HG03108 (cell line): ENCODE measurements at regions not wholly inside any gene's neighbourhood (a gene's known extent, or its start where the extent isn't known, plus 50 kb on each side); places are given as distances from the start of the nearest gene placed in this dataset.

Source experiments
- ATAC-seq: cut with Tn5 transposase; IDR thresholded peaks from one replicate; pipeline ENCODE4 v1.9.1; 2021; ENCODE audit warnings: moderate library complexity; ENCODE audit not compliant: unreplicated experiment

DNA sequence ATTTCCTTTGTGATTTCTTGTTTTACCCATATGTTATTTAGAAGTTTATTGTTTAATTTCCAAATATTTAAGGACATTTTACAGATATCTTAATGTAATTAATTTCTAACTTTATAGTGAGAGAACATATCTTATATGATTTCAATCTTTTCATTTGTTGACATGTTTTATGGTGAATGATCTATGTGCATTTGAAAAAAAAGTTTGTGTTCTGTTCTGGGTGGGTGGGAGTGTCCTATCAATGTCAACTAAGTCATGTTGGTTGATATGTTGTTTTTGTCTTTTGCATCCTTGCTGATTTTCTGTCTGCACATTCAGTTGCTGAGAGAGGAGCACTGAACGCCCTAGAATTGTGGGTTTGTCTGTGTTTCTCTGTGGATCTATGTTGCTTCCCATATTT is 50.3 kb upstream of the CBFA2T3 start:
- no peak for ATAC-seq

- ATAC-seq: peak; percentile 67
Observed at GRCh38 chr16:89031715-89032659, 55.0 kb upstream of the CBFA2T3 start.

DNA sequence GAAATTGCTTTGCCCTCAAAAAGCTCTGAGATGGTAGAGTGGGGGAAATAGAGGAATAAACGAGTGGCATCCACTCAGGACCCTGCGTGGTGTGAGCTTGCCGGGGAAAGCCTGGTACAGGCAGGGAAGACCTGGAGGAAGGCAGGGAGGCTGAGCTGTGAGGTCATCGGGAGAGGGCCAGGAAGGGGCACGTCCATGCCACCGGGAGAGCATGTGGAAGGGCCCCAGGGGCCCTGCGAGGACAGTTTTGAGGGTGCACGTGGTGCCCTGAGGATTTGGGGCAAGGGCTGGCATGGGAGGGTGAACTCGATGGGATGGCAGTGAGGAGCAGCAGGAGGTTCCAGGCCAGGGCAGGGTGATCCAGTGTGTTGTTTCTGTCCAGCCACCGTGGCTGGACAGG is 56.3 kb upstream of the CBFA2T3 start:
- no peak for ATAC-seq

- no peak for ATAC-seq
Observed at GRCh38 chr16:89033796-89034572, 57.0 kb upstream of the CBFA2T3 start.

- ATAC-seq: no peak
Observed at GRCh38 chr16:89034573-89034961, 57.6 kb upstream of the CBFA2T3 start.

DNA sequence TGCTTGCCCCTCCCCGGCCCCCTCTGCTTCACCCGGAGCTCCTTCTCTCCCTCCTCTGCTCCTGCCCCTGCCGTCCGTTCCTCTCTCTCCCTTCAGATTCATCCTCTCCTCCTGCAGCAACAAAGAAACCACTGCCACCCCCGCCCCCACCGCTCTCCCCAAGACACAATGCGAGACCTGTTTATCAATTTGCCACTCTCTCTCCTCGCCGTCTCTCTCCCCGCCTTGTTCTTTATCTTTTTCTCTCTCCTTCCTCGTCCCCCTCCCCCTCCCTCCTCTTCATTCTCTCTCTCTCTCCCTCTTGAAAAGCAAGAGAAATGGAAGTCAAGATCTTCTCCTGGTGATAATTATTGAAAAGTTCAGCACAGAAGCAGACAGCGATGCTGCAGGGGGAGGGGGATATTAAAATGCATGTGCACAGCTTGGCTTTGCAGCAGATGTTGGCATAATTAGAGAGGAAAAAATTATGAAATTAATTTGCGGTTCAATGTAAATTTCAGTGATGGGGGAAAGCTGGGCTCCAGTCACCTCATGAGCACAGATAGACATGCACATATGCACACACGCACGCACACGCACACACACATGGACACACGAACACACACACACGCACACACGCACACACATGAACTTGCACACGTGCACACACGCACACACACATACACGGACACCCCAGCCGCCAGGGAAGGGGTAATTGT is 58.1 kb upstream of the CBFA2T3 start:
- no peak for ATAC-seq

DNA sequence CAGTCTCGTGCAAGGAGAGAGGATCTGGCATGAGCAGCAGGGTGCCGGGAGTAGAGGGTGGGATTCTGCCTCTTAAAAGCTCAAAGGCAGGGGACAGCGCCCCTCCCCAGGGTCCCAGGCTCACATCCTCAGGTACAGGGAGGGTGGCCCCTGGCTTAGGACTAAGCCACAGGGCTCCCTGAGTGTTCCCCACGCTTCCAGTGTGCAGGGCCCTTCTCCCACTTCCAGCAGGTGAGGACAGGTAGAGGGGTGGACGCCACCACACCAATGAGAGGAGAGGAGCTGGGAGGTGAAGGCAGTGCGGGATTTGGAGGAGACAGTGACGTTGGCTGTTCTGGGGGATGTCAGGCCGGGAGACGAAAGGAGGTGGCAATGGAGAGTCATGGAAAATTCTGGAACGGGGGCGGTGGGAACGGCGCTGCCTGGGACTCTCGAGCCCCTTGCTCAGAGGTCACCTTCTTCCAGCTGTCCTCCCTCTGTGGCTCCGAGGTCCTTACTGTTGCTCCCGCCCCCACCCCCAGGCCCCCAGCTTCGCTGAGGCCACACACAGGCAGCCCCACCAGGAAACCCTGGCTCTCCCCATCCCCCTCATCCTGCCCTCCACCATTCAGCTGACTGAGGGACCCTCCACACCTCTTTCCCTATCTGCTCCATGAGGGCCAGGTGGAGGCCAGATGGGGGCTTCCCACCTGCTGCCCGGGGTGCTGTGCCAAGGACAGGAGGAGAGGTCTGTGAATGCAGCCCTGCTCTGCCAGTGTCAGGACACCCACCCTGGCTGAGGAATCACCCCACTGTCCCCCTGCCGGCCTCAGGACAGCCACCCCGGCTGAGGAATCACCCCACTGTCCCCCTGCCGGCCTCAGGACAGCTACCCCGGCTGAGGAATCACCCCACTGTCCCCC is 57.7 kb upstream of the ACSF3 start:
- no peak for ATAC-seq

DNA sequence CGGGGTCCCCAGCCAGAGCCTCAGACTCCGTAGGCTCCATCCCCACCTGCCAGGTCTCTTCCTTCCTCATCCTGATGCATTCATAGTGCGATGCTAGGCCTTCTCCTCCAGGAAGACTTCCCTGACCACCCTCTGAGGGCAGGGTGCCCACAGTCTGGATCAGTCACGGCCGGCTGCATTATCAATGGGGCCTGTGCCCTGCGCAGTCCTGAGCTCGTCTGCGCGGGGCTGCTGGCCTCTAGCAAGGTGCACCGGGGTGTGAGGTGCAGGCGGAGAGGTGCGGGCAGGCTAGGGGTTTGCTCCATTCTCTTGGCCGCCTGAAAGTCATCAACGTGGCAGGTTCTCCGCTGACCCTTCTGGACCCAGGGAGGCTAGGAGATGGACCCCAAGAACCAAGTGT is 56.9 kb upstream of the ACSF3 start:
- no peak for ATAC-seq

DNA sequence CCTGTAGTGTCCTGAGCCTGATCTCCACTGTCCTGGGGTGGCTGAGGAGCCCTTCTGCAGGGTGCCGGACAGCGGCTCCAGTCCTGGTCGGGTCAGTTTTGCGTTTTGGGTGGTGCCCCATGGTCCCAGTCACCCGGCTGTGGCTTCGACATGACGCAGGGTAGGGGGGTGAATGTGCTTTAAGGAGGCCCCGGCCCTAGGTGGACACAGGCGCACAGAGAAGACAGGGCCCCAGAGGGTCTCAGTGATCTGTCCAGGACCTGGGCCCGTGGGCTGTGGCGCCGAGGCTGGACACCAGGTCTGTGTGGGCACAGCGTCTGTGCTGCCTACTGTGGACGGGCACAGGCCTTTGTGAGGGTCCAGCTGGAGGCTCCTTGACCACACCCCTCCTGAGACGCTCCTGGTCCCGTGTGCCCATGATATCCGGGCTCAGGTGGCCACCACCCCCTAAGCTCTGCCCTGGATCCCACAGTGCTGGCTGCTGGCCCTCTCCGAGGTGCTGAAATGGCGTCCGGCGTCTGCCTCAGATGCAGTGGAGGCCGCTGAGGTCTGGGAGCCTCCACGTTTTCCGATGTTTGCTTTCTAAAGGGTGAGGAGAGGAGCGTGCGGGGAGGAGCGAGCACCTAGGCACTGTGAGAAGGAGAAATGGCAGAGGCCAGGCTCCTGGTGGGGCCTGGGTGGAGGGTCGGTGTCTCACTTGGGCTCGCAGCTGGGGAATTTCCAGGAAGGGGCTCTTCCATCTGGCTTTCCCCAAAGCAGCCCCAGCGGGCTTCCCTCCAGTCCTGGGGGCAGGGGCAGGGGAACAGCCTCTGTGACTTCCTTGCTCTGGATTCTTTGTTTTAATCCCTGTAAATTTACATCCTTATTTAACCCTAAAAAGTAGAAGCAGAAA is 56.1 kb upstream of the ACSF3 start:
- no peak for ATAC-seq

DNA sequence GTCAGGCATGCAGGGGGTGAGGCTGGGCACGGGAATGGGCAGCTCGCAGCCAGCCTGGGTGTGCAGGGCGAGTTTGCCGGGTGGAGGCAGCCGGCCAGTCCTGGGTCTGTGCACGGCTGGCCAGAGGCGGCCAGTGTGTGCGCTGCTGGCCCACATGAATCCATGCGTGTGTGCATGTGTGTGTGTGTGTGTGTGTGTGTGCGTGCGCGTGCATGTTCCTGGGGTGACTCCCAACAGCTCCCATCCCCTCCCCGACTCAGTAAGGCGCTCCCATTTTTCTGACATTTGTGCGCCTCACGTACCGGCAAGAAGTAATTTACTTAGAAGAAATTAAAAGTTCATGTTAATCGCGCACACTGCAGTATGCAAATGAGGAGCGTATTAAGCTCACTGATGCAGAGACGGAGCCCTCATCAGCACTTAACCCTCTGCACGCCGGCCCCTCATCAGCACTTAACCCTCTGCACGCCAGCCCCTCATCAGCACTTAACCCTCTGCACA is 55.4 kb upstream of the ACSF3 start:
- no peak for ATAC-seq

DNA sequence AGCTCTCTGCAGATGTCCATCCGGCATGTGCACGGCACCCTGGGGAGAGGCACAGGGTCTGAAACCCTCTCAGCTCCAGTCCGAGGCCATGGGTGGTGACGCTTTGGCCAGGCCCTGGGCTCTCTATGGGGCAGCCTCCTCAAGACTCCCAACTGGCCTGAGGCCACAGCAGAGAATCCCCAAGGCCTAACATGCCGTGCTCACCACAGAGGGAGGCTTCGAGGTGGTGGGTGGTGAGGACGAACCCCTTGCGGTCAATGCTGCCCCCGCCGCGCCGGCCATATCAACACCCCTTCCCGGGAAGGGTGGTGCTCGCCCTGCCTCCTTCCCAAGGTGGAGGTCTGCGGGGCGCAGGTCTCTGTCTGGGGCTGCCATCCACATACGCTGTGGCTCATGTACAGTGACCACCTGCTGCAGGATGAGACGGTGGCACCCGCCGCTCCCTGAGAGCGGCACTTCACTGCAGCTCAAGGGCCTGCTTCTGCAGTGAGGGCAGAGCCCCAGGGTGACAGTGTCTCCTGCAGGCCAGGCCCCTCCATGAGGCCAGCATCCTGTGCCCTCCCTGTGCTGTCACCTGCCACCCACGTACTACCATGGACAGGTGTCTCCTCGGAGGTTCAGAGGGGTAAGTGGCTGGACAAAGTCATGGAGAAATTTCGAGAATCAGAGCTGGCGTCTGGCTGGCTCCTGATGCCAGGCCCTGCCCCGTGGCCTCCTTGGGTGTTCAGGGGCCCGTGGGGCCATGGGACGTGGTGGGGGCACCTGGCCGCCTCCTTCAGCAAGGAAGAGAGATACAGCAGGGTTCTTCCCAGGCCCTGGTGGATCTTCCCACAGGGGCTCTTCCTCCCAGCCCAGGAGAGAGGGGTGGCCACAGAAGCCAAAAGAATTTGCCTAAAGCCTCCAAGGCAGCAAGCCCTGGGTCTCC is 54.6 kb upstream of the ACSF3 start:
- no peak for ATAC-seq

DNA sequence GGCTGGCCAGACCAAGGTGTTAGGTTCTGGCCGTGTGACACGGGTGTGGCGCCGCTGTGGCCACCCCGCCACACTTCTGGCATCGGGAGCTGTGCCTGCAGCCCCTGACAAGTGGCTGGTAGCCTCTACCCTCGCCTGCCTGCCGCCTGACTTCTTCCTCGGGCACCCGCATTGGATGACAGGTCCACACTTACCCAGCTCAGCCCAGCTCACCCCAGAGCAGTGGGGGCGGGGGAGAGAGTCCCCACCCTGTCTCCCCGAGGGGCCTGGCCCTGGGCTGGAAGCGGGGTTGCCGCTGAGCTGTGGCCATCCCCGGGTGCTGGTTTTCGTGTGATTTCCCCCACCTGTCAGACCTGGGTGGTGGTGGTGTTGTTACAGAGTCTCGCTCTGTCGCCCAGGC is 53.9 kb upstream of the ACSF3 start:
- ATAC-seq: no peak

GRCh38 chr16:89040391-89040790 is 53.3 kb upstream of the ACSF3 start:
- no peak for ATAC-seq

GRCh38 chr16:89040861-89041570 is 52.6 kb upstream of the ACSF3 start:
- ATAC-seq: no peak

GRCh38 chr16:89041571-89042481 is 51.8 kb upstream of the ACSF3 start:
- ATAC-seq: no peak

DNA sequence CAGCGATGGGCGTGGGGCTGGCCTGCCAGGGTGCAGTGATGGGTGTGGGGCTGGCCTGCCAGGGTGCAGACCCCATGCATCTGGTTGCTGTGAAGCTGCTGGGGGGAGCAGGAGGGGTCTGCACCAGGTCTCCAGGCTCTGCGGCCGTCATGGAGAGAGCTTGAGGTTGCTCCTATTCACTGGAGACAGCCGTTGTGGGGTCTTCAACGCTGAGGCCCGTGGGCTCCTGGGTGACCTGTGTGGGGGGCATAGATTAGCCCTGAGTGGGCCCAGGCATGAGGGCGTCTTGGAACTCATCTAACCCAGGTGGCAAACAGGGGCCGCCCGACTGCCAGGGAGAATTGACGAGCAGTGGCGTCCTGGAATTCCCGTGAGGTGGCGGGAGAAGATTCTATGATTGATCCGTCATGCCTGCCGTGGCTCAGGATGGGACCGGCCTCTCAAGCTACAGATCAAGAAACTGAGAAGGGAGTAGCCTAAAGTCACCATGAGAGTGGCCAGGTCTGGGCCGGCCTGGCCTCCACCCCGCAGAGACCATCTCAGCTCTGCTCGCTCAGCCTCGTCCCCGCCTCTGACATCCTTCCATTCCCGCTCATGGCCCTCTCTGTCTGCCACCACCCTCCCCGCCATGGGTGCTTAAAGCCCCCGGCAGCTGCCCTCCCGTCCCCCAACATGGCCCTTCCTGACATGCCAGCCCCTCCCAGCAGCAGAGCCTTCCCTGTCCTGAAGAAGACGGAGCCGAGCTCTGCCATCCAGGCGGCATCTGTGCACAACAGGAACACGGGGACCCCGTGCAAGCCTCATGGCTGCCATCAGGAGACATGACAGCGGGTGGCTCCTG is 50.7 kb upstream of the ACSF3 start:
- ATAC-seq: no peak
